ENCODE measurements at regions not wholly inside any gene's neighbourhood (a gene's known extent, or its start where the extent isn't known, plus 50 kb on each side); places are given as distances from the start of the nearest gene placed in this dataset.

DNA sequence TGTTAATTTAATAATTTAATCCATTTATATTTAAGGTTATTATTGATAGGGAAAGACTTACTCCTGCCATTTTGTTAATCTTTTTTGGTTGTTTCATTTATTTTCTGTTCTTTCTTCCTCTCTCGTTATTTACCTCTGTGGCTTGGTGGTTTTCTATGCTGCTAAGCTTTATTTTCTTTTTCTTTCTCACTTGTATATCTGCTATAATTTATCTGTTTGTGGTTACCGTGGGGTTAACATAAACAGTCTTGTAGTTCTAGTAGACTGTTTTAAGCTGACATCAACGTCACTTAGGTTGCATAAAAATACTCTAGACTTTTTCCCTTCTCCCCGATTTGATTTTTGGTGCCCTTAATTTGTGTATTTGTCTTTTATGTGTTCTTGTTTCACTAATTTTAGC, 381.3 kb upstream of the SPTLC3 start:
- no peak for TF ChIP-seq CTCF (IDR thresholded peaks at IDR 0.05)
- no peak for TF ChIP-seq POLR2AphosphoS5 (IDR thresholded peaks at IDR 0.05)
- TF ChIP-seq POLR2A (IDR thresholded peaks at IDR 0.05): no peak
- no peak for TF ChIP-seq EP300 (IDR thresholded peaks at IDR 0.05)

Measured in upper lobe of left lung (tissue), 4 donors.